Transverse colon (tissue), 4 donors: ENCODE measurements at regions not wholly inside any gene's neighbourhood (a gene's known extent, or its start where the extent isn't known, plus 50 kb on each side); places are given as distances from the start of the nearest gene placed in this dataset.

Experiments
- EP300 ChIP-seq: sonication (generic); formaldehyde crosslinking; IDR thresholded peaks from one replicate; pipeline ENCODE4 v1.6.1; 2017; ENCODE audit warnings: antibody characterized with exemption, low read depth
- POLR2A ChIP-seq: fragments of 450-650 bp; IDR thresholded peaks from one replicate; pipeline ENCODE4 v1.6.1; 2016; ENCODE audit warnings: antibody characterized with exemption, mild to moderate bottlenecking, moderate library complexity
- POLR2AphosphoS5 ChIP-seq, 3 donors: sonication (generic); formaldehyde crosslinking; IDR thresholded peaks; one replicate each; pipeline ENCODE4 v1.6.1; 2016; ENCODE audit warnings: antibody characterized with exemption in 3 of 3
- TF ChIP-seq, protein P1 (sequence below), 5 experiments: fragments of 200-600 bp in 3 of 5; fragments of 450-650 bp in 2 of 5; sonication (generic) in 3 of 5; IDR thresholded peaks; 1 replicate in 2 of 5; 2 replicates in 3 of 5; pipeline ENCODE4 v1.5.1; 2016 to 2017; ENCODE audit warnings: antibody characterized with exemption in 5 of 5, inconsistent platforms in 3 of 5, mild to moderate bottlenecking in 2 of 5, moderate library complexity in 1 of 5

DNA sequence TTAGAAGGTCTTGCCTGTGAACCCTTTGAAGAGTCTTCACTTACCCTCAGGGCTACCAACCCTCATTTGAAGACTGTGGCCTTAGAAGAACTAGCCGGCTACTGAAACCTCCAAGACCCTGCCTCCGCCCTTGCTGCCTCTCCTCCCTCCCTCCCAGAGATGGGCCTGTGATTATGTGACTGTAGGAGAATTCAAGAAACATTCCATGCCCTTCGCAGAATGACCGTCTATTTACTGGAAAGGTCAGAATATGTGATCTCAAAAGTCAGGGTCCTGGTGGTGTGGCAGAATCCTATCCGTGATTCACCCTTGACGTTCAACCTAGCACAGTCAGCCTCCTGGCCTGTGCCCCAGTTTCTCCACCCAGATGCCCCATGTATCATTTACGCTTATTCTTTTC, 109.6 kb downstream of the CTNND1 start:
- TF ChIP-seq, protein P1, sequence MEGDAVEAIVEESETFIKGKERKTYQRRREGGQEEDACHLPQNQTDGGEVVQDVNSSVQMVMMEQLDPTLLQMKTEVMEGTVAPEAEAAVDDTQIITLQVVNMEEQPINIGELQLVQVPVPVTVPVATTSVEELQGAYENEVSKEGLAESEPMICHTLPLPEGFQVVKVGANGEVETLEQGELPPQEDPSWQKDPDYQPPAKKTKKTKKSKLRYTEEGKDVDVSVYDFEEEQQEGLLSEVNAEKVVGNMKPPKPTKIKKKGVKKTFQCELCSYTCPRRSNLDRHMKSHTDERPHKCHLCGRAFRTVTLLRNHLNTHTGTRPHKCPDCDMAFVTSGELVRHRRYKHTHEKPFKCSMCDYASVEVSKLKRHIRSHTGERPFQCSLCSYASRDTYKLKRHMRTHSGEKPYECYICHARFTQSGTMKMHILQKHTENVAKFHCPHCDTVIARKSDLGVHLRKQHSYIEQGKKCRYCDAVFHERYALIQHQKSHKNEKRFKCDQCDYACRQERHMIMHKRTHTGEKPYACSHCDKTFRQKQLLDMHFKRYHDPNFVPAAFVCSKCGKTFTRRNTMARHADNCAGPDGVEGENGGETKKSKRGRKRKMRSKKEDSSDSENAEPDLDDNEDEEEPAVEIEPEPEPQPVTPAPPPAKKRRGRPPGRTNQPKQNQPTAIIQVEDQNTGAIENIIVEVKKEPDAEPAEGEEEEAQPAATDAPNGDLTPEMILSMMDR (IDR thresholded peaks at IDR 0.05) = no peak
- no peak for TF ChIP-seq POLR2A
- no peak for TF ChIP-seq POLR2AphosphoS5 (IDR thresholded peaks at IDR 0.05)
- no peak for TF ChIP-seq EP300
